Retinal pigment epithelial cell (primary cell): ENCODE measurements at regions not wholly inside any gene's neighbourhood (a gene's known extent, or its start where the extent isn't known, plus 50 kb on each side); places are given as distances from the start of the nearest gene placed in this dataset.

Source experiments
- DNase-seq: peaks from one replicate; pipeline ENCODE4 v3.0.0-alpha.2; 2010; ENCODE audit warnings: low read depth
- H3K4me3 ChIP-seq: 2 replicates; pipeline ENCODE4 v1.5.1; 2011; ENCODE audit warnings: mild to moderate bottlenecking, low read length, control low read depth, moderate library complexity
- TF ChIP-seq, protein P1 (sequence below): conservative IDR thresholded peaks from 2 replicates; pipeline ENCODE4 v1.5.1; 2011; ENCODE audit warnings: low read depth, low read length, control low read depth, inconsistent platforms

DNA sequence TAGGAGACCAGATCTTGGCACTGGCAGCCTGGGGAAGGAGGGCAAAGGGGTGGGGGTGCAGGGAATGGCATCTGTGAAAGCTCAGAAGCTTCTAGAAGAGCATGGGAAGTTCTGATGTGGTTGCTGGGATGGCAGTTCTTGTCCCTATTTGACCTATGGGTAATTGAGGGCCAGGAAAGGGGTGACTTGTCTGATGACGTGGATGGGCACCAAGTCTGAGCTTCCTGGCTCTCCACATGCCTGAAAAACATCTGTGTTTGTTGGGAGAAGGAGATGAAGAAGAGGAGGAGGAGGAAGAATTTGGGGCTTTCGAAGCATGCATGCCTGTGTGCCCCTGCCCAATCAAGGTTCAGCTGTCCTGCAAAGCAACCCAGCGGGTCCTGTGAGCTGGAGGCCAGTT, 158.8 kb downstream of the SMAD6 start:
- DNase-seq, result no peak
- H3K4me3 ChIP-seq, result no peak overlapping the region
- TF ChIP-seq, protein P1, sequence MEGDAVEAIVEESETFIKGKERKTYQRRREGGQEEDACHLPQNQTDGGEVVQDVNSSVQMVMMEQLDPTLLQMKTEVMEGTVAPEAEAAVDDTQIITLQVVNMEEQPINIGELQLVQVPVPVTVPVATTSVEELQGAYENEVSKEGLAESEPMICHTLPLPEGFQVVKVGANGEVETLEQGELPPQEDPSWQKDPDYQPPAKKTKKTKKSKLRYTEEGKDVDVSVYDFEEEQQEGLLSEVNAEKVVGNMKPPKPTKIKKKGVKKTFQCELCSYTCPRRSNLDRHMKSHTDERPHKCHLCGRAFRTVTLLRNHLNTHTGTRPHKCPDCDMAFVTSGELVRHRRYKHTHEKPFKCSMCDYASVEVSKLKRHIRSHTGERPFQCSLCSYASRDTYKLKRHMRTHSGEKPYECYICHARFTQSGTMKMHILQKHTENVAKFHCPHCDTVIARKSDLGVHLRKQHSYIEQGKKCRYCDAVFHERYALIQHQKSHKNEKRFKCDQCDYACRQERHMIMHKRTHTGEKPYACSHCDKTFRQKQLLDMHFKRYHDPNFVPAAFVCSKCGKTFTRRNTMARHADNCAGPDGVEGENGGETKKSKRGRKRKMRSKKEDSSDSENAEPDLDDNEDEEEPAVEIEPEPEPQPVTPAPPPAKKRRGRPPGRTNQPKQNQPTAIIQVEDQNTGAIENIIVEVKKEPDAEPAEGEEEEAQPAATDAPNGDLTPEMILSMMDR, result no peak

DNA sequence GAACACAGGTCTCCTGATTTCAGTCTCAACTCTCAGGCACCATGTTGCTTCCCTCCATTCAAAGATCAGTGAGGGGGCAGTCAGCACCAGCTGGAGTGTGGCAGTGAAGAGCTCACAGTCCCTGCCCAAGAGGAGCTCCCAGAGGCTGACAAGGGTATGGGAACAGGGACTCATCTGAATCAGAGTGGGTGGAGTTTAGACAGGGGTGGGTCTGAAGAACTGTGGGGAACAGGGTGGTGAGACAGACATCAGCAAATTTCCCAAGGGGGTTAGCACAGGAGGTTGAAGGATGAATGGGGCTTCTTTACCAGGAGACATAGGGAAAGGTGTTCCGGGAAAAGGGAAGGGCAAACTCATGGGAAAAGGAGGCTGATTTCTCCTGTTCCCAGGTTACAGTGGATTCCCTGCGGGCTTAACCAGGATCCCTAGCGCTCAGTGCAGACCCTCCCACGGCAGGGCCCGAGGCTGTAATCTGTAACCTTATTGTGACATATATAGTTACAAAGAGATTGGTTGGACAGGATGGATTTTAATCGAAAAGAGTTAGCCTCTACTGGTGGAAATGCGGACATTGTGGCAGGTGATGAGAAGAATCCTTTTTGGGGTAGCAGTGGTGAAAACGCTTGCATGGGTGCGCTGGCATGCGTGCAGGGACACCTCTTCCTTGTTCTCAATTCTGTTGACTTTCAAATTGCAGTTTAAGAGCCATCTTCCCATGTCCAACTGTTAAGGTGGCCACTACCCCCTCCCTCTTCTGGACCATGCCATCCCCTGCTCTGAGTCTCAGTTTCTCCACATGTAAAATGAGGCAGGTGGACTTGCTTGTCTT, 160.3 kb downstream of the SMAD6 start:
- no peak for DNase-seq
- H3K4me3 ChIP-seq, result no peak overlapping the region
- TF ChIP-seq, protein P1, result no peak

DNA sequence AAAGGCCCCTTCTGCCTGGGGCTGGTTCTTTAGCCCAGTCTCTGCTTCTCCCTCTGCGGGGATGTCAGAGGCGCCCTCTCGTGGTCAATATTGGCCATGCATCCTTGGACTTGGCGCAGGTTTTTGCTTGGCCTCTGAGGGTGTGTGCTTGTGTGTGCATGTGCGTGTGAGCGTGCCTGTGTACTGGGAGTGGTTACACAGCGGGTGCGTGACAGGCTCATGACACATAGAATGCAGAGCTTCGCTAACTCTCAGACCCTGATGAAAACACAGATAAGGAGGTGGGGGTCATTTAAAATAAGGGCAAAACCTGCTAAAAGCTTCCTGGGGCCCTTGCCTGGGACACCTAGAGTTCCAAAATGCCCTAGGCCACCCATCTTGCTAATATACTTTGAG, 160.9 kb downstream of the SMAD6 start:
- no peak for DNase-seq
- H3K4me3 ChIP-seq, result no peak overlapping the region
- TF ChIP-seq, protein P1, result peak; percentile 97

DNA sequence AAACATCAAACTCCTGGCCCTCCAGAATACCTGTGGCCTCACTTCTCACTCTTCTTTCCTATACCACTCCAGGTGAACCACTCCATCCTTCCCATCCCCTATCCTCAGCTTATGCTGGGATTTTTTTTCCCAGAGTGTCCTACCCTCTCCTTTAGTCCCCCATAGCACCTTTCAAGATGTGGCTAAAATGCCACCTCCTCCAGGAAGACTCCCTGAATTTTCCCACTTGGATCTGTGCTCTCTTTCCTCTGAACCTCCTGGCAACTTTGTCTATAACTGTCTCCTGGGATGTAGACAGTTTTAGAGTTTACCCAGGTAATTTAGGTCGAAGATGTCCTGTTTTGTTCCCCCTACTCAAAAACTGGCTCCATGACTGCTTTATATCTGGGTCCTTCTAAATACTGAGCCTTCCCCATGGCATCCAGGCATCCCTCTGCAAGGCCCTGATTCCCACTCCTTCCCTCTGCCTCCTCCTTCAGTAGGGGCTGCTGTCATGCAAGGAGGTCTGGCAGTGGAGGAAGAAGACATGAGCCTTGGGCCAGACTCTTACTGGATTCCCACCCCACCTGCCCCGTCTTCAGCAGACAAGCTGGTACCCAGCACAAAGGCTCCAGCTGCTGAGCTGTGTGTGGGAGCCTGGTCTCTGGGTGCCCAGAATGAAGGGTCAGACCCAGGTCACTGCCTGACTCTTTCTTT, 161.5 kb downstream of the SMAD6 start:
- TF ChIP-seq, protein P1, result no peak
- DNase-seq, result no peak
- H3K4me3 ChIP-seq, result no peak overlapping the region

DNA sequence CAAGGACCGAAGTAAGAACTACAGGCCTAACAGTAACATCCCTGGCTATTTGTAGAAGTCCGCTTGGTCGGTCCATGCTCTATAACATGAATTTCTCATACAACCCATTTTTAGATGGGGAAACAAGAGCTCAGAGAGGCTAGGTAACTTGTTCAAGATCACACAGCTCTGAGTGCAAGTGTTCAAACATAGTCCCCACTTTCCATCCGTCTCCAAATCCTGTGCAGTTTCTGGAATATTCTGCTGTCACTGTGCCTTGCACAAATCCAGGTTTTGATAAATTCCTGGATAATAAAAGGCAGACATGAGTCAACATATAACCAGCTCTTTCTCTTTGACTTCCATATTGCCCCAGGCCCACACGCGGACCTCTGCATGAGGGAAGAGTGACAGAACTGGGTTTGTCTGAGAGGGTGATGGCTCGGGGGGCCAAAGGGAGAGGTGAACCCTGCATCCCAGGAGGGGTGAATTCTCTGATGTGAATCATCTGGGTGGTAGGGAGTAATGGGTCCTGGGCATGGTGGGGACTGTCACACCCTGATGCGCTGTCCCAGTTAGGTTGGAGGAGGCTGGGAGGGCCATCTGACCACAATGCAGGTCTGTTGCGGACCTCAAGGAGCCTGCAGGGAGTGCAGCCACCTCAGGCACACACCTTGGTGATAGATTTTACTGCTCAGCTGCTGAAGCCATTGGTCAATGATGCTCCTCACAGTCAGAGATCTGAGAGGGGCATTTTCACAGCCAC, 162.2 kb downstream of the SMAD6 start:
- DNase-seq, result no peak
- H3K4me3 ChIP-seq, result no peak overlapping the region
- TF ChIP-seq, protein P1, result no peak

DNA sequence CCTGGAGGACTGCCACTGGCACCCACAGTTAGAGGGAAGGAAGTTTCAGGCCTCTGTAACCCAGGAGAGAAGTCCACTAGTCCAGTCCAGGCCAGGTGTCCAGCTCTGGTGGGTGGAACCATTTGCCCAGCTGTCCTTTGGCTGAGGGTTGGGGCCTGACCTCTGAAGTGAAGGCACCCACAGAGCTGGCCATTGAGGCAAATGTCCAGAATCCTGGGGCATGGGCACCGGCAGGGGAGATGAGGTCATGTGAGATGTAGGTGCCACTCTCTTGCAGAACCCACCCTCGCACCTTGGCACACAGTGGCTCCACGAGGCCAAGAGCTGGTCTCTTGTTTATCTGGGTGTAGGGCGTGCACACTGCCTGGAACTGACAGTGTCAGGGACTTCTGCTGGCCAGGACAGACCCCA, 162.8 kb downstream of the SMAD6 start:
- no peak for DNase-seq
- TF ChIP-seq, protein P1, result no peak
- H3K4me3 ChIP-seq, result no peak overlapping the region
